Peyer's patch (tissue), 4 donors: ENCODE measurements at regions not wholly inside any gene's neighbourhood (a gene's known extent, or its start where the extent isn't known, plus 50 kb on each side); places are given as distances from the start of the nearest gene placed in this dataset.

Experiments
- DNase-seq, 3 donors: peaks; one replicate each; pipeline ENCODE4 v3.0.0-alpha.2; 2017 to 2019
- H3K27ac ChIP-seq, 4 donors: fragments of 200-600 bp; sonication (generic); one replicate each; pipeline ENCODE4 v1.5.1; 2016 to 2019
- H3K27me3 ChIP-seq, 2 donors: fragments of 200-600 bp; sonication (generic); one replicate each; pipeline ENCODE4 v1.5.1; 2019
- H3K36me3 ChIP-seq, 3 donors: fragments of 200-600 bp; sonication (generic); one replicate each; pipeline ENCODE4 v1.5.1; 2016 to 2019
- H3K4me1 ChIP-seq, 4 donors: fragments of 200-600 bp; sonication (generic); one replicate each; pipeline ENCODE4 v1.5.1; 2016 to 2019
- H3K4me3 ChIP-seq, 4 donors: fragments of 200-600 bp; sonication (generic); 1 replicate in 3 of 4; 2 replicates in 1 of 4; pipeline ENCODE4 v1.5.1; 2016 to 2019; ENCODE audit warnings: mild to moderate bottlenecking in 1 of 4
- H3K9me3 ChIP-seq, 4 donors: fragments of 200-600 bp; sonication (generic); one replicate each; pipeline ENCODE4 v1.5.1; 2016 to 2019; ENCODE audit warnings: mild to moderate bottlenecking in 1 of 4
- POLR2A ChIP-seq, 2 donors: fragments of 450-650 bp; IDR thresholded peaks; one replicate each; pipeline ENCODE4 v1.5.1; 2017; ENCODE audit warnings: antibody characterized with exemption in 2 of 2, mild to moderate bottlenecking in 2 of 2, moderate library complexity in 2 of 2
- TF ChIP-seq, protein P1 (sequence below), 6 experiments: fragments of 450-650 bp in 4 of 6; fragments of 200-600 bp in 2 of 6; sonication (generic) in 1 of 6; IDR thresholded peaks; one replicate each; pipeline ENCODE4 v1.5.1; 2017 to 2019; ENCODE audit warnings: antibody characterized with exemption in 6 of 6, mild to moderate bottlenecking in 3 of 6, moderate library complexity in 1 of 6

- H3K36me3 ChIP-seq: no peaks in the 10 kb centered on the region
- DNase-seq: no peak
- no peak overlapping the region for H3K4me3 ChIP-seq
- no peaks in the 10 kb centered on the region for H3K4me1 ChIP-seq
- H3K27me3 ChIP-seq: no peaks in the 10 kb centered on the region
- H3K9me3 ChIP-seq: no peaks in the 10 kb centered on the region
- H3K27ac ChIP-seq: no peak overlapping the region
- TF ChIP-seq POLR2A (IDR thresholded peaks at IDR 0.05): no peak
- TF ChIP-seq, protein P1, sequence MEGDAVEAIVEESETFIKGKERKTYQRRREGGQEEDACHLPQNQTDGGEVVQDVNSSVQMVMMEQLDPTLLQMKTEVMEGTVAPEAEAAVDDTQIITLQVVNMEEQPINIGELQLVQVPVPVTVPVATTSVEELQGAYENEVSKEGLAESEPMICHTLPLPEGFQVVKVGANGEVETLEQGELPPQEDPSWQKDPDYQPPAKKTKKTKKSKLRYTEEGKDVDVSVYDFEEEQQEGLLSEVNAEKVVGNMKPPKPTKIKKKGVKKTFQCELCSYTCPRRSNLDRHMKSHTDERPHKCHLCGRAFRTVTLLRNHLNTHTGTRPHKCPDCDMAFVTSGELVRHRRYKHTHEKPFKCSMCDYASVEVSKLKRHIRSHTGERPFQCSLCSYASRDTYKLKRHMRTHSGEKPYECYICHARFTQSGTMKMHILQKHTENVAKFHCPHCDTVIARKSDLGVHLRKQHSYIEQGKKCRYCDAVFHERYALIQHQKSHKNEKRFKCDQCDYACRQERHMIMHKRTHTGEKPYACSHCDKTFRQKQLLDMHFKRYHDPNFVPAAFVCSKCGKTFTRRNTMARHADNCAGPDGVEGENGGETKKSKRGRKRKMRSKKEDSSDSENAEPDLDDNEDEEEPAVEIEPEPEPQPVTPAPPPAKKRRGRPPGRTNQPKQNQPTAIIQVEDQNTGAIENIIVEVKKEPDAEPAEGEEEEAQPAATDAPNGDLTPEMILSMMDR (IDR thresholded peaks at IDR 0.05): no peak
Measured at GRCh38 chr18:24585996-24586566, 125.6 kb downstream of the HRH4 start.

DNA sequence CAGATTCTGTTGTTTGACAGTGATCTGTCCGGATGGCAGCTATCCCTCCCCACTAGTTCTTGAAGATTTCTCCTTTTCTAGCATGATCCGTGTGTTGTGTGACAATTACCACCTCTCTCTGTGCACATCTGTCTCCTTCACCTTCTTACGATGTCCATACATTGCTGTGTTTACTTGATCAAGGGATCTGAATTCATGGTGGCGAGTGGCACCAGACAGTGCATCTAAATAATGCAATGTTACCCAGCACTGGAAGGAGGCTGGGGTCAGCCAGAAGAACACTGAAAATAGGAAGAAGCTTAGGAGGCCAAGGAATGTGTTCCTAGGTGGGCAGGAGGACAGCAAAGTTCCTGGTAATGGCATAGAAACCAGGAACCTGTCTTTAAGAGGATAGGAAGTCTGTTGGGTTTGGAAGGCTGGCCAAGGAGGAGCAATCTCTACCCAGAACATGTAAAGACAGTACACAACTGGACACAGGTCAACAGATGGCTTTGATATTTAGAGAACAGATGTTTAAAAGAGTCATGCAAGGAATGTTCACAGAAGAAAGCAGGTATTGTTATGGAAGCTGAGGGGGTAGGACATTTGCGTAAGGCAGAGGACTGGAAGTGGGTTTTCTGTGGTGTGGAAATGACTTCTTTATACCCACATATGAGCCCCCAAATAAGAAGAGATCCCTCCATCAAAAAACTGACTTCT lies 126.4 kb downstream of the HRH4 start:
- Histone ChIP-seq H3K4me3 (no peak overlapping the region), H3K27ac (no peak overlapping the region), H3K27me3 (no peaks in the 10 kb centered on the region), H3K36me3 (no peaks in the 10 kb centered on the region), H3K4me1 (no peaks in the 10 kb centered on the region), H3K9me3 (no peaks in the 10 kb centered on the region)
- DNase-seq: no peak
- no peak for TF ChIP-seq POLR2A (IDR thresholded peaks at IDR 0.05)
- TF ChIP-seq, protein P1 (IDR thresholded peaks at IDR 0.05): no peak

GRCh38 chr18:24588440-24588839 lies 128.0 kb downstream of the HRH4 start:
- Histone ChIP-seq H3K4me1 (no peaks in the 10 kb centered on the region), H3K36me3 (no peaks in the 10 kb centered on the region), H3K9me3 (no peaks in the 10 kb centered on the region), H3K27me3 (no peaks in the 10 kb centered on the region), H3K27ac (no peak overlapping the region), H3K4me3 (no peak overlapping the region)
- TF ChIP-seq, protein P1 (IDR thresholded peaks at IDR 0.05): no peak
- TF ChIP-seq POLR2A (IDR thresholded peaks at IDR 0.05): no peak
- no peak for DNase-seq

GRCh38 chr18:24590946-24591345 lies 130.5 kb downstream of the HRH4 start:
- Histone ChIP-seq H3K27me3 (no peaks in the 10 kb centered on the region), H3K9me3 (no peaks in the 10 kb centered on the region), H3K36me3 (no peaks in the 10 kb centered on the region), H3K4me3 (no peak overlapping the region), H3K4me1 (no peaks in the 10 kb centered on the region), H3K27ac (no peak overlapping the region)
- TF ChIP-seq, protein P1 (IDR thresholded peaks at IDR 0.05): no peak
- no peak for TF ChIP-seq POLR2A (IDR thresholded peaks at IDR 0.05)
- no peak for DNase-seq

DNA sequence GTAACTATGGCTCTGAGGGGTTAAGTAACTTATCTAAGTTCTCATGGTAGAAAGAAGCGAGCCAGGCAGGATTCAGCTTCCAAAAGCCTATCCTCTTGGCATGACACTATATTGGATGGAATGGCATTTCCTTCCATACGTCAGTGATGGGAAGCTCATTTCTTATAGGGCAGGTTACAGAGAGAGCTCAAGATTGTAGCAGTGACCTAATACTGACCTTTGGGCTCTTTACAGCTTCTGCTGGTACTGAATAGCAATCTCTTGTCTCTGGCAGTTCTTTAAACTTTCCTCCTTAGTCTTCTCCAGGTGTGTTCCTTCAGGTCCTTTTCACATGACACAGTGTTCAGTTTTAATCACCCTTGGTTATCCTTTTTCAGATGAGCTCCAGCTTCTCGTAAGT lies 133.0 kb downstream of the HRH4 start:
- no peaks in the 10 kb centered on the region for H3K27me3 ChIP-seq
- TF ChIP-seq, protein P1 (IDR thresholded peaks at IDR 0.05): no peak
- TF ChIP-seq POLR2A (IDR thresholded peaks at IDR 0.05): no peak
- no peaks in the 10 kb centered on the region for H3K36me3 ChIP-seq
- H3K4me1 ChIP-seq: no peaks in the 10 kb centered on the region
- H3K9me3 ChIP-seq: no peaks in the 10 kb centered on the region
- H3K27ac ChIP-seq: no peak overlapping the region
- DNase-seq: no peak
- no peak overlapping the region for H3K4me3 ChIP-seq
